Activated CD4-positive, alpha-beta memory T cell treated with anti-CD3 and anti-CD28 coated beads for 36 hours (primary cell): ENCODE measurements at regions not wholly inside any gene's neighbourhood (a gene's known extent, or its start where the extent isn't known, plus 50 kb on each side); places are given as distances from the start of the nearest gene placed in this dataset.

Experiments used
- CTCF ChIA-PET: fragments of 350-600 bp; sonication (Branson Sonifier 250); formaldehyde crosslinking; loops from one replicate; lab custom pipeline; 2021; ENCODE audit warnings: antibody characterized with exemption, inconsistent platforms; lab: Charles Lee
- POLR2A ChIA-PET: fragments of 350-600 bp; sonication (Branson Sonifier 250); formaldehyde crosslinking; loops from one replicate; lab custom pipeline; 2021; ENCODE audit warnings: antibody characterized with exemption; lab: Charles Lee
- DNase-seq: peaks from one replicate; pipeline ENCODE4 v3.0.0-alpha.2; 2020
- H3K27ac Mint-ChIP-seq: one replicate; pipeline ENCODE4 v1.8.0; 2021; ENCODE audit warnings: mixed read lengths
- H3K27me3 Mint-ChIP-seq: one replicate; pipeline ENCODE4 v1.8.0; 2021; ENCODE audit warnings: mixed read lengths
- H3K36me3 Mint-ChIP-seq: one replicate; pipeline ENCODE4 v1.8.0; 2021; ENCODE audit warnings: mixed read lengths
- H3K4me1 Mint-ChIP-seq: one replicate; pipeline ENCODE4 v1.8.0; 2021; ENCODE audit warnings: low read depth, mixed read lengths
- H3K4me3 Mint-ChIP-seq: one replicate; pipeline ENCODE4 v1.8.0; 2021; ENCODE audit warnings: mild to moderate bottlenecking, mixed read lengths
- H3K9me3 Mint-ChIP-seq: one replicate; pipeline ENCODE4 v1.8.0; 2021; ENCODE audit warnings: mixed read lengths
- intact Hi-C: fragments of 100-400 bp; cut with micrococcal nuclease; formaldehyde crosslinking; loops from one replicate; pipeline ENCODE4 v1.15.1; 2023

- Mint-ChIP-seq H3K27me3 (no peaks in the 10 kb centered on the region), H3K27ac (no peak overlapping the region), H3K36me3 (no peaks in the 10 kb centered on the region), H3K9me3 (no peaks in the 10 kb centered on the region), H3K4me3 (no peak overlapping the region), H3K4me1 (no peaks in the 10 kb centered on the region)
- ChIA-PET POLR2A (no interaction called here), CTCF (no interaction called here)
- no peak for DNase-seq
- intact Hi-C loops: no loop called here
Observed at GRCh38 chr6:23445157-23445710, 680.8 kb upstream of the NRSN1 start.

- H3K27ac Mint-ChIP-seq: no peak overlapping the region
- H3K4me1 Mint-ChIP-seq: no peaks in the 10 kb centered on the region
- POLR2A ChIA-PET: no interaction called here
- CTCF ChIA-PET: no interaction called here
- no peak overlapping the region for H3K4me3 Mint-ChIP-seq
- no peaks in the 10 kb centered on the region for H3K9me3 Mint-ChIP-seq
- no peaks in the 10 kb centered on the region for H3K36me3 Mint-ChIP-seq
- no peak for DNase-seq
- no peaks in the 10 kb centered on the region for H3K27me3 Mint-ChIP-seq
- intact Hi-C loops: no loop called here
Observed at GRCh38 chr6:23446469-23446967, 679.5 kb upstream of the NRSN1 start.

- DNase-seq: no peak
- no peak overlapping the region for H3K27ac Mint-ChIP-seq
- POLR2A ChIA-PET: no interaction called here
- H3K4me3 Mint-ChIP-seq: no peak overlapping the region
- H3K4me1 Mint-ChIP-seq: no peaks in the 10 kb centered on the region
- intact Hi-C loops: no loop called here
- no peaks in the 10 kb centered on the region for H3K27me3 Mint-ChIP-seq
- no peaks in the 10 kb centered on the region for H3K9me3 Mint-ChIP-seq
- CTCF ChIA-PET: no interaction called here
- H3K36me3 Mint-ChIP-seq: no peaks in the 10 kb centered on the region
Observed at GRCh38 chr6:23447731-23448130, 678.3 kb upstream of the NRSN1 start.

GRCh38 chr6:23448281-23448680 is 677.7 kb upstream of the NRSN1 start:
- POLR2A ChIA-PET: no interaction called here
- DNase-seq: no peak

GRCh38 chr6:23454080-23454976 is 671.7 kb upstream of the NRSN1 start:
- ChIA-PET CTCF (interaction anchor here (1.3 kb wide), 1 partner anchor 8 kb away, joined by 4 read pairs; no protein-coding TSS in a partner anchor), POLR2A (no interaction called here)
- Mint-ChIP-seq H3K27ac (no peak overlapping the region), H3K9me3 (no peaks in the 10 kb centered on the region), H3K36me3 (no peaks in the 10 kb centered on the region), H3K27me3 (no peaks in the 10 kb centered on the region), H3K4me1 (no peaks in the 10 kb centered on the region), H3K4me3 (no peak overlapping the region)
- intact Hi-C loops: no loop called here
- DNase-seq: no peak

More at GRCh38 chr6:23448281-23448680, 677.7 kb upstream of the NRSN1 start:
- intact Hi-C loops: no loop called here
- Mint-ChIP-seq H3K36me3 (no peaks in the 10 kb centered on the region), H3K9me3 (no peaks in the 10 kb centered on the region), H3K27me3 (no peaks in the 10 kb centered on the region), H3K27ac (no peak overlapping the region), H3K4me1 (no peaks in the 10 kb centered on the region), H3K4me3 (no peak overlapping the region)
- CTCF ChIA-PET: no interaction called here

- Mint-ChIP-seq H3K4me3 (no peak overlapping the region), H3K27me3 (no peaks in the 10 kb centered on the region), H3K36me3 (no peaks in the 10 kb centered on the region), H3K27ac (no peak overlapping the region), H3K4me1 (no peaks in the 10 kb centered on the region), H3K9me3 (no peaks in the 10 kb centered on the region)
- intact Hi-C loops: no loop called here
- CTCF ChIA-PET: no interaction called here
- no peak for DNase-seq
- POLR2A ChIA-PET: no interaction called here
Observed at GRCh38 chr6:23455754-23456153, 670.3 kb upstream of the NRSN1 start.

- no peaks in the 10 kb centered on the region for H3K36me3 Mint-ChIP-seq
- POLR2A ChIA-PET: no interaction called here
- DNase-seq: no peak
- H3K27me3 Mint-ChIP-seq: no peaks in the 10 kb centered on the region
- peaks cover 2% of the 10 kb centered on the region for H3K9me3 Mint-ChIP-seq
- CTCF ChIA-PET: no interaction called here
- H3K27ac Mint-ChIP-seq: no peak overlapping the region
- H3K4me1 Mint-ChIP-seq: no peaks in the 10 kb centered on the region
- intact Hi-C loops: no loop called here
- H3K4me3 Mint-ChIP-seq: no peak overlapping the region
Observed at GRCh38 chr6:23456396-23456795, 669.6 kb upstream of the NRSN1 start.

GRCh38 chr6:23457321-23457720 is 668.7 kb upstream of the NRSN1 start:
- peaks cover 2% of the 10 kb centered on the region for H3K9me3 Mint-ChIP-seq
- no peak overlapping the region for H3K4me3 Mint-ChIP-seq
- H3K27ac Mint-ChIP-seq: no peak overlapping the region
- intact Hi-C loops: no loop called here
- H3K4me1 Mint-ChIP-seq: no peaks in the 10 kb centered on the region
- no peaks in the 10 kb centered on the region for H3K36me3 Mint-ChIP-seq
- ChIA-PET CTCF (no interaction called here), POLR2A (no interaction called here)
- no peaks in the 10 kb centered on the region for H3K27me3 Mint-ChIP-seq
- DNase-seq: no peak

GRCh38 chr6:23465912-23466311 is 660.1 kb upstream of the NRSN1 start:
- intact Hi-C loops: no loop called here
- no peak for DNase-seq
- Mint-ChIP-seq H3K27me3 (no peaks in the 10 kb centered on the region), H3K27ac (no peak overlapping the region), H3K36me3 (no peaks in the 10 kb centered on the region), H3K9me3 (peaks cover 17% of the 10 kb centered on the region), H3K4me1 (no peaks in the 10 kb centered on the region), H3K4me3 (no peak overlapping the region)
- POLR2A ChIA-PET: no interaction called here
- CTCF ChIA-PET: no interaction called here

GRCh38 chr6:23477586-23477985 is 648.4 kb upstream of the NRSN1 start:
- peaks cover 9% of the 10 kb centered on the region for H3K9me3 Mint-ChIP-seq
- no peaks in the 10 kb centered on the region for H3K4me1 Mint-ChIP-seq
- no peak overlapping the region for H3K27ac Mint-ChIP-seq
- no peaks in the 10 kb centered on the region for H3K27me3 Mint-ChIP-seq
- no peaks in the 10 kb centered on the region for H3K36me3 Mint-ChIP-seq
- ChIA-PET POLR2A (no interaction called here), CTCF (no interaction called here)
- intact Hi-C loops: no loop called here
- H3K4me3 Mint-ChIP-seq: no peak overlapping the region
- DNase-seq: no peak

GRCh38 chr6:23478312-23478711 is 647.7 kb upstream of the NRSN1 start:
- H3K9me3 Mint-ChIP-seq: peaks cover 10% of the 10 kb centered on the region
- ChIA-PET POLR2A (no interaction called here), CTCF (no interaction called here)
- no peak overlapping the region for H3K4me3 Mint-ChIP-seq
- no peaks in the 10 kb centered on the region for H3K27me3 Mint-ChIP-seq
- intact Hi-C loops: no loop called here
- H3K27ac Mint-ChIP-seq: no peak overlapping the region
- H3K36me3 Mint-ChIP-seq: no peaks in the 10 kb centered on the region
- DNase-seq: no peak
- H3K4me1 Mint-ChIP-seq: no peaks in the 10 kb centered on the region

GRCh38 chr6:23483896-23484295 is 642.1 kb upstream of the NRSN1 start:
- Mint-ChIP-seq H3K4me3 (no peak overlapping the region), H3K4me1 (no peaks in the 10 kb centered on the region), H3K36me3 (no peaks in the 10 kb centered on the region), H3K27ac (no peak overlapping the region), H3K9me3 (peaks cover 4% of the 10 kb centered on the region), H3K27me3 (no peaks in the 10 kb centered on the region)
- no peak for DNase-seq
- intact Hi-C loops: no loop called here
- ChIA-PET POLR2A (no interaction called here), CTCF (no interaction called here)

- no peak for DNase-seq
- Mint-ChIP-seq H3K4me3 (no peak overlapping the region), H3K9me3 (peaks cover 19% of the 10 kb centered on the region), H3K36me3 (no peaks in the 10 kb centered on the region), H3K4me1 (no peaks in the 10 kb centered on the region), H3K27me3 (no peaks in the 10 kb centered on the region), H3K27ac (no peak overlapping the region)
- CTCF ChIA-PET: no interaction called here
- POLR2A ChIA-PET: no interaction called here
- intact Hi-C loops: no loop called here
Observed at GRCh38 chr6:23494367-23494766, 631.6 kb upstream of the NRSN1 start.
